COLO668 (cell line): ENCODE measurements at regions not wholly inside any gene's neighbourhood (a gene's known extent, or its start where the extent isn't known, plus 50 kb on each side); places are given as distances from the start of the nearest gene placed in this dataset.
"Not testable (repeated sequence)": the region's sequence is repeated elsewhere in the genome, so short reads cannot be mapped to it uniquely, and the experiment has no call there.

Experiments
- DNase-seq: peaks from one replicate; lab custom pipeline; 2025; ENCODE audit not compliant: unreplicated experiment; lab: John Stamatoyannopoulos, UW

- DNase-seq: no peak
Observed at GRCh38 chr12:75874441-75874840, 157.1 kb downstream of the PHLDA1 start.

- no peak for DNase-seq
Observed at GRCh38 chr12:75872762-75873161, 158.8 kb downstream of the PHLDA1 start.

GRCh38 chr12:75870878-75871277, 160.7 kb downstream of the PHLDA1 start:
- no peak for DNase-seq

- DNase-seq: no peak
Observed at GRCh38 chr12:75868501-75868900, 163.1 kb downstream of the PHLDA1 start.

GRCh38 chr12:75865315-75865714, 166.3 kb downstream of the PHLDA1 start:
- no peak for DNase-seq

- no peak for DNase-seq
Observed at GRCh38 chr12:75864161-75864560, 167.4 kb downstream of the PHLDA1 start.

GRCh38 chr12:75863533-75863932, 168.0 kb downstream of the PHLDA1 start:
- peak; percentile 34 for DNase-seq

GRCh38 chr12:75862692-75863471, 168.7 kb downstream of the PHLDA1 start:
- peak; percentile 12 for DNase-seq

GRCh38 chr12:75859868-75860267, 171.7 kb downstream of the PHLDA1 start:
- DNase-seq: no peak

GRCh38 chr12:75856235-75856634, 175.3 kb downstream of the PHLDA1 start:
- DNase-seq: no peak

- DNase-seq: no peak
Observed at GRCh38 chr12:75855360-75855759, 176.2 kb downstream of the PHLDA1 start.

- DNase-seq: no peak
Observed at GRCh38 chr12:75854681-75855309, 176.8 kb downstream of the PHLDA1 start.

GRCh38 chr12:75854137-75854536, 177.4 kb downstream of the PHLDA1 start:
- DNase-seq: not testable (repeated sequence)

- peak; percentile 42 for DNase-seq
Observed at GRCh38 chr12:75853626-75854025, 177.9 kb downstream of the PHLDA1 start.

GRCh38 chr12:75852956-75853355, 178.6 kb downstream of the PHLDA1 start:
- no peak for DNase-seq

GRCh38 chr12:75852143-75852542, 179.4 kb downstream of the PHLDA1 start:
- DNase-seq: no peak

GRCh38 chr12:75850721-75851462, 180.7 kb downstream of the PHLDA1 start:
- DNase-seq: peak; percentile 74

GRCh38 chr12:75848961-75849360, 182.6 kb downstream of the PHLDA1 start:
- no peak for DNase-seq

GRCh38 chr12:75848431-75848925, 183.1 kb downstream of the PHLDA1 start:
- no peak for DNase-seq

GRCh38 chr12:75846102-75846501, 185.5 kb downstream of the PHLDA1 start:
- no peak for DNase-seq

GRCh38 chr12:75844985-75845384, 186.6 kb downstream of the PHLDA1 start:
- no peak for DNase-seq
